DOHH2 (cell line): ENCODE measurements at regions not wholly inside any gene's neighbourhood (a gene's known extent, or its start where the extent isn't known, plus 50 kb on each side); places are given as distances from the start of the nearest gene placed in this dataset.

Source experiments
- CTCF ChIP-seq: fragments of 200-600 bp; sonication (generic); IDR thresholded peaks from one replicate; pipeline ENCODE4 v1.5.1; 2014; ENCODE audit warnings: antibody characterized with exemption, mild to moderate bottlenecking, low read depth, low read length; ENCODE audit not compliant: poor library complexity, severe bottlenecking
- EZH2phosphoT487 ChIP-seq: fragments of 200-600 bp; sonication (generic); IDR thresholded peaks from 2 replicates; pipeline ENCODE4 v1.6.1; 2017; ENCODE audit warnings: borderline replicate concordance, mild to moderate bottlenecking, antibody characterized with exemption, low read length, moderate library complexity, mixed read lengths

DNA sequence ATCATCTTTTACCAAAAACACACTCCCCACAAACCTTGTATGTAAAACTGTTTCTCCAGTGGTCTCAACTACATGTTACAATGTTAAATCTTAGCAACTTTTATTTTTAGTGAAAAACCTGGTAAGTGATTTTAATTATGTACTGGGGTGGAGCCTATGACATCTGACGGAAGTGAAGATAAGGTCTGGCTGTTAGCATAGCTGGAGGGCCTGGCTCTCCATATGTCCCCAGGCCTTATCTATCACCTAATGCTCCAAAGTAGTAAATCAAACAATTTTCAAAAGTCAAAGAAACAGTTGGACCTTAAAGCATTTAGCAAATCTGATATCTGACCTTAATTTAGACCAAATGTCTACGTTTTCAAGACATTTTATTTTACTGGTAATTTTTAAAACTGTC lies 173.6 kb upstream of the SMAD3 start:
- TF ChIP-seq CTCF (no peak), EZH2phosphoT487 (no peak)
